T-cell (primary cell): ENCODE measurements at regions not wholly inside any gene's neighbourhood (a gene's known extent, or its start where the extent isn't known, plus 50 kb on each side); places are given as distances from the start of the nearest gene placed in this dataset.

Experiments
- ATAC-seq, 4 experiments: fragments of 200-7000 bp in 3 of 4; fragments of 150-1000 bp in 1 of 4; cut with Tn5 transposase; replicated peaks in 1 of 4; 1 replicate in 3 of 4; 2 replicates in 1 of 4; pipeline ENCODE4 v1.10.0; 2021; ENCODE audit warnings: moderate library complexity in 3 of 4, mild to moderate bottlenecking in 2 of 4, moderate number of reproducible peaks in 1 of 4
- CTCF ChIA-PET, 2 donors: fragments of 300-600 bp; sonication (Branson Sonifier 250); formaldehyde crosslinking; loops; one replicate each; lab custom pipeline; 2022; ENCODE audit warnings: antibody characterized with exemption in 2 of 2; lab: Charles Lee
- POLR2A ChIA-PET, 2 donors: fragments of 300-600 bp; sonication (Branson Sonifier 250); formaldehyde crosslinking; loops; one replicate each; lab custom pipeline; 2022; ENCODE audit warnings: antibody characterized with exemption in 2 of 2; lab: Charles Lee
- DNase-seq, 35 experiments: peaks; one replicate each; pipeline versions ENCODE4 v3.0.0 to v3.0.0-alpha.2; 2013 to 2023
- H3K27ac ChIP-seq: one replicate; pipeline ENCODE4 v1.5.1; 2013; ENCODE audit warnings: low read length
- H3K27me3 ChIP-seq, 2 experiments: replicated peaks in 1 of 2; 1 replicate in 1 of 2; 2 replicates in 1 of 2; pipeline versions ENCODE4 v1.6.1 to v1.7.0; 2013; ENCODE audit warnings: low read length in 1 of 2, mixed read lengths in 1 of 2; ENCODE audit not compliant: control insufficient read depth in 2 of 2, insufficient read depth in 2 of 2; ENCODE audit errors: extremely low read depth in 1 of 2
- H3K36me3 ChIP-seq, 2 donors: 1 replicate in 1 of 2; 2 replicates in 1 of 2; pipeline versions ENCODE4 v1.6.1 to v1.7.0; 2013; ENCODE audit warnings: low read length in 1 of 2; ENCODE audit not compliant: control insufficient read depth in 2 of 2, insufficient read depth in 1 of 2; ENCODE audit errors: extremely low read depth in 1 of 2
- H3K4me1 ChIP-seq, 2 experiments: 1 replicate in 1 of 2; 2 replicates in 1 of 2; pipeline versions ENCODE4 v1.6.1 to v1.7.0; 2013; ENCODE audit warnings: low read length in 2 of 2, mixed read lengths in 1 of 2; ENCODE audit not compliant: insufficient read depth in 2 of 2, control insufficient read depth in 1 of 2; ENCODE audit errors: extremely low read depth in 1 of 2
- H3K4me3 ChIP-seq, 2 donors: 1 replicate in 1 of 2; 2 replicates in 1 of 2; pipeline versions ENCODE4 v1.5.1 to v1.7.0; 2013; ENCODE audit warnings: mild to moderate bottlenecking in 2 of 2, low read length in 1 of 2, moderate library complexity in 1 of 2; ENCODE audit not compliant: control insufficient read depth in 1 of 2; ENCODE audit errors: extremely low read depth in 1 of 2
- H3K9me3 ChIP-seq: 2 replicates; pipeline ENCODE4 v1.7.0; 2013
- H3K27ac Mint-ChIP-seq, 2 donors: one replicate each; pipeline ENCODE4 v1.8.0; 2020 to 2021; ENCODE audit warnings: mild to moderate bottlenecking in 2 of 2, mixed read lengths in 2 of 2
- H3K27me3 Mint-ChIP-seq, 2 donors: one replicate each; pipeline ENCODE4 v1.8.0; 2021 to 2022; ENCODE audit warnings: mixed read lengths in 2 of 2
- H3K36me3 Mint-ChIP-seq: one replicate; pipeline ENCODE4 v1.8.0; 2021; ENCODE audit warnings: mixed read lengths
- H3K4me1 Mint-ChIP-seq, 3 donors: one replicate each; pipeline ENCODE4 v1.8.0; 2020 to 2022; ENCODE audit warnings: mixed read lengths in 3 of 3, mild to moderate bottlenecking in 1 of 3
- H3K4me3 Mint-ChIP-seq, 3 donors: one replicate each; pipeline ENCODE4 v1.8.0; 2020 to 2022; ENCODE audit warnings: mild to moderate bottlenecking in 3 of 3, mixed read lengths in 3 of 3, moderate library complexity in 3 of 3
- H3K9me3 Mint-ChIP-seq, 3 donors: one replicate each; pipeline ENCODE4 v1.8.0; 2020 to 2022; ENCODE audit warnings: mixed read lengths in 3 of 3
- WGBS: methylation state at CpG from one replicate; pipeline ENCODE4 v1.1.5; 2013; ENCODE audit warnings: missing lambda C conversion rate; ENCODE audit not compliant: insufficient coverage; 5-methylcytosine and 5-hydroxymethylcytosine counted together

- ATAC-seq (peak in 1 of 4 experiments; percentile 54), DNase-seq (peak in 1 of 35 experiments; percentile 17)
- Histone ChIP-seq H3K4me1 (peaks cover 3 to 13% of the 10 kb centered on the region in 2 experiments), H3K36me3 (no peaks in the 10 kb centered on the region), H3K4me3 (no peak overlapping the region), H3K27me3 (no peaks in the 10 kb centered on the region), H3K9me3 (peaks cover 2% of the 10 kb centered on the region), H3K27ac (no peak overlapping the region)
- Mint-ChIP-seq H3K4me3 (peak overlapping the region in 2 of 3 donors; percentile 31 to 59), H3K9me3 (peaks cover 0 to 2% (median 0%) of the 10 kb centered on the region in 3 donors), H3K27ac (no peak overlapping the region), H3K36me3 (no peaks in the 10 kb centered on the region), H3K4me1 (peaks cover 18 to 25% (median 25%) of the 10 kb centered on the region in 3 donors), H3K27me3 (no peaks in the 10 kb centered on the region)
- WGBS, result 80% methylated on average over 1 of the region's 6 CpGs
- POLR2A ChIA-PET, result interaction anchor here (0.6 to 0.7 kb wide), 4 partner anchors 11 to 1741 kb away, joined by 3 to 8 read pairs (median 5); no protein-coding TSS in a partner anchor
- CTCF ChIA-PET, result interaction anchor here in 1 of 2 donors (0.7 kb wide), 1 partner anchor 61 kb away, joined by 3 read pairs; no protein-coding TSS in a partner anchor
These were observed 111.0 kb upstream of the TGFBR2 start for GRCh38 chr3:30495172-30496065.

GRCh38 chr3:30496066-30496966, 110.1 kb upstream of the TGFBR2 start:
- no peaks in the 10 kb centered on the region for H3K36me3 Mint-ChIP-seq
- H3K36me3 ChIP-seq, result no peaks in the 10 kb centered on the region
- peak overlapping the region in 1 of 2 donors; percentile 24 for H3K27ac Mint-ChIP-seq
- DNase-seq (peak in 2 of 35 experiments; percentile 6 to 13), ATAC-seq (peak in 2 of 4 experiments; percentile 31 to 35)
- H3K4me3 Mint-ChIP-seq, result peak overlapping the region in 2 of 3 donors; percentile 45 to 59
- H3K27me3 Mint-ChIP-seq, result no peaks in the 10 kb centered on the region
- H3K4me1 ChIP-seq, result peaks cover 3 to 13% of the 10 kb centered on the region in 2 experiments
- H3K27ac ChIP-seq, result no peak overlapping the region
- peaks cover 23 to 27% (median 25%) of the 10 kb centered on the region in 3 donors for H3K4me1 Mint-ChIP-seq
- H3K4me3 ChIP-seq, result peak overlapping the region in 1 of 2 donors; percentile 28
- WGBS, result 89% methylated on average over 6 of the region's 15 CpGs
- no peaks in the 10 kb centered on the region for H3K9me3 Mint-ChIP-seq
- POLR2A ChIA-PET, result interaction anchor here (0.6 to 0.7 kb wide), 6 partner anchors 12 to 1740 kb away, joined by 3 to 8 read pairs (median 4); no protein-coding TSS in a partner anchor
- no peaks in the 10 kb centered on the region for H3K9me3 ChIP-seq
- H3K27me3 ChIP-seq, result no peaks in the 10 kb centered on the region
- CTCF ChIA-PET, result interaction anchor here in 1 of 2 donors (0.7 kb wide), 1 partner anchor 62 kb away, joined by 3 read pairs; no protein-coding TSS in a partner anchor

- H3K4me3 ChIP-seq, result no peak overlapping the region
- Mint-ChIP-seq H3K27ac (no peak overlapping the region), H3K4me1 (peaks cover 32 to 37% (median 35%) of the 10 kb centered on the region in 3 donors), H3K4me3 (no peak overlapping the region), H3K27me3 (no peaks in the 10 kb centered on the region), H3K9me3 (no peaks in the 10 kb centered on the region), H3K36me3 (no peaks in the 10 kb centered on the region)
- DNase-seq (no peak), ATAC-seq (no peak)
- H3K36me3 ChIP-seq, result no peaks in the 10 kb centered on the region
- H3K4me1 ChIP-seq, result peaks cover 3 to 13% of the 10 kb centered on the region in 2 experiments
- ChIA-PET POLR2A (no interaction called here), CTCF (no interaction called here)
- no peaks in the 10 kb centered on the region for H3K9me3 ChIP-seq
- H3K27ac ChIP-seq, result no peak overlapping the region
- H3K27me3 ChIP-seq, result no peaks in the 10 kb centered on the region
- 100% methylated on average over 1 of the region's 1 CpG for WGBS
These were observed 107.8 kb upstream of the TGFBR2 start for GRCh38 chr3:30498587-30498967.

GRCh38 chr3:30500666-30501399, 105.6 kb upstream of the TGFBR2 start:
- H3K4me3 Mint-ChIP-seq, result no peak overlapping the region
- Histone ChIP-seq H3K9me3 (no peaks in the 10 kb centered on the region), H3K4me3 (no peak overlapping the region), H3K4me1 (peaks cover 3 to 7% of the 10 kb centered on the region in 2 experiments), H3K27ac (no peak overlapping the region), H3K36me3 (no peaks in the 10 kb centered on the region), H3K27me3 (no peaks in the 10 kb centered on the region)
- H3K27me3 Mint-ChIP-seq, result no peaks in the 10 kb centered on the region
- no peak overlapping the region for H3K27ac Mint-ChIP-seq
- ATAC-seq (no peak), DNase-seq (no peak)
- peaks cover 21 to 29% (median 26%) of the 10 kb centered on the region in 3 donors for H3K4me1 Mint-ChIP-seq
- ChIA-PET CTCF (no interaction called here), POLR2A (no interaction called here)
- H3K36me3 Mint-ChIP-seq, result no peaks in the 10 kb centered on the region
- WGBS, result 63% methylated on average over 2 of the region's 7 CpGs
- H3K9me3 Mint-ChIP-seq, result no peaks in the 10 kb centered on the region

GRCh38 chr3:30501526-30501925, 104.9 kb upstream of the TGFBR2 start:
- no peak overlapping the region for H3K4me3 Mint-ChIP-seq
- no peaks in the 10 kb centered on the region for H3K27me3 Mint-ChIP-seq
- Histone ChIP-seq H3K9me3 (no peaks in the 10 kb centered on the region), H3K36me3 (no peaks in the 10 kb centered on the region), H3K4me3 (no peak overlapping the region), H3K27ac (no peak overlapping the region), H3K4me1 (peaks cover under 1 to 2% of the 10 kb centered on the region in 2 experiments), H3K27me3 (no peaks in the 10 kb centered on the region)
- ATAC-seq, result no peak
- no peak for DNase-seq
- CTCF ChIA-PET, result no interaction called here
- H3K9me3 Mint-ChIP-seq, result no peaks in the 10 kb centered on the region
- peaks cover 14 to 25% (median 19%) of the 10 kb centered on the region in 3 donors for H3K4me1 Mint-ChIP-seq
- no peaks in the 10 kb centered on the region for H3K36me3 Mint-ChIP-seq
- H3K27ac Mint-ChIP-seq, result no peak overlapping the region
- POLR2A ChIA-PET, result no interaction called here
